ENCODE measurements at regions not wholly inside any gene's neighbourhood (a gene's known extent, or its start where the extent isn't known, plus 50 kb on each side); places are given as distances from the start of the nearest gene placed in this dataset.

GRCh38 chr7:63030061-63030460 is 968.6 kb upstream of the ZNF722 start:
- DNase-seq (ENCODE audit: low spot score, unreplicated experiment): no peak
- Mint-ChIP-seq H3K4me1 (ENCODE audit: low read depth) (no peaks in the 10 kb centered on the region), H3K4me3 (ENCODE audit: low read depth) (no peak overlapping the region), H3K27ac (no peak overlapping the region), H3K27me3 (no peaks in the 10 kb centered on the region), H3K9me3 (ENCODE audit: low read depth) (peaks cover 75% of the 10 kb centered on the region), H3K36me3 (ENCODE audit: insufficient read depth) (peaks cover 14% of the 10 kb centered on the region)
- no peak for TF ChIP-seq CTCF (IDR thresholded peaks at IDR 0.05; ENCODE audit: unreplicated experiment)

GRCh38 chr7:63031838-63032436 is 966.7 kb upstream of the ZNF722 start:
- TF ChIP-seq CTCF (IDR thresholded peaks at IDR 0.05; ENCODE audit: unreplicated experiment): no peak
- Mint-ChIP-seq H3K36me3 (ENCODE audit: insufficient read depth) (peaks cover 14% of the 10 kb centered on the region), H3K27ac (no peak overlapping the region), H3K27me3 (no peaks in the 10 kb centered on the region), H3K4me3 (ENCODE audit: low read depth) (no peak overlapping the region), H3K9me3 (ENCODE audit: low read depth) (peaks cover 78% of the 10 kb centered on the region), H3K4me1 (ENCODE audit: low read depth) (no peaks in the 10 kb centered on the region)
- DNase-seq (ENCODE audit: low spot score, unreplicated experiment): no peak

- no peak overlapping the region for H3K27ac Mint-ChIP-seq
- no peak for TF ChIP-seq CTCF (IDR thresholded peaks at IDR 0.05; ENCODE audit: unreplicated experiment)
- H3K4me3 Mint-ChIP-seq (ENCODE audit: low read depth): no peak overlapping the region
- no peaks in the 10 kb centered on the region for H3K4me1 Mint-ChIP-seq (ENCODE audit: low read depth)
- DNase-seq (ENCODE audit: low spot score, unreplicated experiment): no peak
- peaks cover 17% of the 10 kb centered on the region for H3K36me3 Mint-ChIP-seq (ENCODE audit: insufficient read depth)
- no peaks in the 10 kb centered on the region for H3K27me3 Mint-ChIP-seq
- peaks cover 80% of the 10 kb centered on the region for H3K9me3 Mint-ChIP-seq (ENCODE audit: low read depth)
These were observed 961.4 kb upstream of the ZNF722 start for GRCh38 chr7:63037242-63037641.

GRCh38 chr7:63038987-63039386 is 959.7 kb upstream of the ZNF722 start:
- peaks cover 84% of the 10 kb centered on the region for H3K9me3 Mint-ChIP-seq (ENCODE audit: low read depth)
- no peaks in the 10 kb centered on the region for H3K4me1 Mint-ChIP-seq (ENCODE audit: low read depth)
- TF ChIP-seq CTCF (IDR thresholded peaks at IDR 0.05; ENCODE audit: unreplicated experiment): no peak
- no peak overlapping the region for H3K27ac Mint-ChIP-seq
- no peak overlapping the region for H3K4me3 Mint-ChIP-seq (ENCODE audit: low read depth)
- no peak for DNase-seq (ENCODE audit: low spot score, unreplicated experiment)
- peaks cover 20% of the 10 kb centered on the region for H3K36me3 Mint-ChIP-seq (ENCODE audit: insufficient read depth)
- H3K27me3 Mint-ChIP-seq: no peaks in the 10 kb centered on the region

- Mint-ChIP-seq H3K27me3 (no peaks in the 10 kb centered on the region), H3K36me3 (ENCODE audit: insufficient read depth) (peaks cover 20% of the 10 kb centered on the region), H3K27ac (no peak overlapping the region), H3K4me3 (ENCODE audit: low read depth) (no peak overlapping the region), H3K4me1 (ENCODE audit: low read depth) (no peaks in the 10 kb centered on the region), H3K9me3 (ENCODE audit: low read depth) (peaks cover 78% of the 10 kb centered on the region)
- no peak for DNase-seq (ENCODE audit: low spot score, unreplicated experiment)
- no peak for TF ChIP-seq CTCF (IDR thresholded peaks at IDR 0.05; ENCODE audit: unreplicated experiment)
These were observed 958.8 kb upstream of the ZNF722 start for GRCh38 chr7:63039882-63040281.

Measured in progenitor cell of endocrine pancreas (in vitro differentiated cells).